ENCODE measurements at regions not wholly inside any gene's neighbourhood (a gene's known extent, or its start where the extent isn't known, plus 50 kb on each side); places are given as distances from the start of the nearest gene placed in this dataset.

GRCh38 chr9:94159069-94159939 is 75.0 kb downstream of the PTPDC1 start:
- no peak overlapping the region for H3K27ac ChIP-seq (ENCODE audit: low read depth, low read length)
- 74 to 87% (median 79%) methylated on average over 8 of the region's 8 CpGs for WGBS, 3 donors

GRCh38 chr9:94160594-94161501 is 76.6 kb downstream of the PTPDC1 start:
- WGBS, 3 donors = 86 to 93% (median 89%) methylated on average over 11 of the region's 11 CpGs
- no peak overlapping the region for H3K27ac ChIP-seq (ENCODE audit: low read depth, low read length)

GRCh38 chr9:94161673-94162072 is 77.4 kb downstream of the PTPDC1 start:
- 88 to 93% (median 93%) methylated on average over 8 of the region's 8 CpGs for WGBS, 3 donors
- no peak overlapping the region for H3K27ac ChIP-seq (ENCODE audit: low read depth, low read length)

- 60 to 62% (median 61%) methylated on average over 5 of the region's 5 CpGs for WGBS, 3 donors
- H3K27ac ChIP-seq (ENCODE audit: low read depth, low read length) = no peak overlapping the region
These were observed 80.7 kb downstream of the PTPDC1 start for GRCh38 chr9:94164806-94165549.

- H3K27ac ChIP-seq (ENCODE audit: low read depth, low read length) = peak overlapping the region; percentile 100
- WGBS, 3 donors = 6 to 7% (median 7%) methylated on average over 46 to 49 of the region's 49 CpGs
These were observed 81.5 kb downstream of the PTPDC1 start for GRCh38 chr9:94165592-94166235.

GRCh38 chr9:94166236-94166975 is 82.1 kb downstream of the PTPDC1 start:
- peak overlapping the region; percentile 100 for H3K27ac ChIP-seq (ENCODE audit: low read depth, low read length)
- WGBS, 3 donors = 0% methylated on average over 40 to 96 of the region's 96 CpGs

GRCh38 chr9:94166976-94167346 is 82.7 kb downstream of the PTPDC1 start:
- peak overlapping the region; percentile 45 for H3K27ac ChIP-seq (ENCODE audit: low read depth, low read length)
- 0 to 1% (median 0%) methylated on average over 19 to 23 of the region's 23 CpGs for WGBS, 3 donors

GRCh38 chr9:94167376-94167890 is 83.2 kb downstream of the PTPDC1 start:
- 2 to 3% (median 2%) methylated on average over 5 of the region's 5 CpGs for WGBS, 3 donors
- H3K27ac ChIP-seq (ENCODE audit: low read depth, low read length) = no peak overlapping the region

GRCh38 chr9:94168203-94169000 is 84.1 kb downstream of the PTPDC1 start:
- H3K27ac ChIP-seq (ENCODE audit: low read depth, low read length) = no peak overlapping the region
- 10 to 23% (median 21%) methylated on average over 10 of the region's 10 CpGs for WGBS, 3 donors

- no peak overlapping the region for H3K27ac ChIP-seq (ENCODE audit: low read depth, low read length)
These were observed 85.7 kb downstream of the PTPDC1 start for GRCh38 chr9:94169968-94170367.

- H3K27ac ChIP-seq (ENCODE audit: low read depth, low read length) = no peak overlapping the region
These were observed 85.5 kb upstream of the ZNF169 start for GRCh38 chr9:94173632-94174031.

GRCh38 chr9:94174164-94174563 is 84.9 kb upstream of the ZNF169 start:
- no peak overlapping the region for H3K27ac ChIP-seq (ENCODE audit: low read depth, low read length)
- WGBS, 3 donors = 34 to 64% (median 54%) methylated on average over 1 of the region's 1 CpG

More at GRCh38 chr9:94173632-94174031, 85.5 kb upstream of the ZNF169 start:
- WGBS, 3 donors = 60 to 66% (median 64%) methylated on average over 3 of the region's 3 CpGs

- H3K27ac ChIP-seq (ENCODE audit: low read depth, low read length) = no peak overlapping the region
These were observed 83.4 kb upstream of the ZNF169 start for GRCh38 chr9:94175669-94176068.

GRCh38 chr9:94176608-94177007 is 82.5 kb upstream of the ZNF169 start:
- no peak overlapping the region for H3K27ac ChIP-seq (ENCODE audit: low read depth, low read length)

More at GRCh38 chr9:94175669-94176068, 83.4 kb upstream of the ZNF169 start:
- 39 to 50% (median 47%) methylated on average over 5 of the region's 5 CpGs for WGBS, 3 donors

- H3K27ac ChIP-seq (ENCODE audit: low read depth, low read length) = no peak overlapping the region
- WGBS, 3 donors = 49 to 94% (median 80%) methylated on average over 2 of the region's 2 CpGs
These were observed 80.2 kb upstream of the ZNF169 start for GRCh38 chr9:94178927-94179326.

- no peak overlapping the region for H3K27ac ChIP-seq (ENCODE audit: low read depth, low read length)
These were observed 77.5 kb upstream of the ZNF169 start for GRCh38 chr9:94181408-94182181.

More at GRCh38 chr9:94181408-94182181, 77.5 kb upstream of the ZNF169 start:
- WGBS, 3 donors = 63 to 73% (median 72%) methylated on average over 8 of the region's 8 CpGs

Measured in adipose tissue (tissue), 3 donors.